ENCODE measurements at regions not wholly inside any gene's neighbourhood (a gene's known extent, or its start where the extent isn't known, plus 50 kb on each side); places are given as distances from the start of the nearest gene placed in this dataset.

DNA sequence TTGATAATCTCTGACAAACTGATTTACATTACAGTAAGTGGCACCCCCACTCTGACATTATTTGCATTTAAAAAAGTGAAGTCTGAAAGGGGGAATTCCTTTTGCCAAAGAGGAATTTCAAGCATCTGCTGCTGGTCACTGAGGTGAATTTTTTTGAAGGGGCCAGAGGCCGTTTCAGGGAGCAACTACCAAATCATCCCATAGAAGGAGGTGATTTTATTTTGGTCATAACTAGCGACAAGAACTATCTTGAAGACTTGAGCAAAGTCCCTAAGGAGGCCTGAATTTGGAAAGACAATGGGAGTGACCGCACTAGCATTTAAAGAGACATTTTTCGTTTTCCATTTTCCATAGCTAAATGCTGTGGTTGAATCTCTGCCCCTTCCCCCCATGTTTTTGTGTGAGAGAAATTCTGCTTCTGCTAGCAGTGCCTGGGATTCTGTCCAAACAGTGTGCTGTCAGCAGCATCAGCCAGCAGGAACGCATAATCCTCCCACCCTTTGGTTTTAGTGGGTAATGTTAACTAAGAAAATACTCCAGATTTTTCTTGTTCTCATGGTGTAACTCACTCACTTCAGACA lies 110.1 kb upstream of the MED14 start:
- TF ChIP-seq, protein P1, sequence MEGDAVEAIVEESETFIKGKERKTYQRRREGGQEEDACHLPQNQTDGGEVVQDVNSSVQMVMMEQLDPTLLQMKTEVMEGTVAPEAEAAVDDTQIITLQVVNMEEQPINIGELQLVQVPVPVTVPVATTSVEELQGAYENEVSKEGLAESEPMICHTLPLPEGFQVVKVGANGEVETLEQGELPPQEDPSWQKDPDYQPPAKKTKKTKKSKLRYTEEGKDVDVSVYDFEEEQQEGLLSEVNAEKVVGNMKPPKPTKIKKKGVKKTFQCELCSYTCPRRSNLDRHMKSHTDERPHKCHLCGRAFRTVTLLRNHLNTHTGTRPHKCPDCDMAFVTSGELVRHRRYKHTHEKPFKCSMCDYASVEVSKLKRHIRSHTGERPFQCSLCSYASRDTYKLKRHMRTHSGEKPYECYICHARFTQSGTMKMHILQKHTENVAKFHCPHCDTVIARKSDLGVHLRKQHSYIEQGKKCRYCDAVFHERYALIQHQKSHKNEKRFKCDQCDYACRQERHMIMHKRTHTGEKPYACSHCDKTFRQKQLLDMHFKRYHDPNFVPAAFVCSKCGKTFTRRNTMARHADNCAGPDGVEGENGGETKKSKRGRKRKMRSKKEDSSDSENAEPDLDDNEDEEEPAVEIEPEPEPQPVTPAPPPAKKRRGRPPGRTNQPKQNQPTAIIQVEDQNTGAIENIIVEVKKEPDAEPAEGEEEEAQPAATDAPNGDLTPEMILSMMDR (IDR thresholded peaks at IDR 0.05; ENCODE audit: low read depth, low read length), result no peak
- no peak overlapping the region for H3K4me3 ChIP-seq (ENCODE audit: low read depth, low read length)
- no peak for DNase-seq (ENCODE audit: low read depth)

DNA sequence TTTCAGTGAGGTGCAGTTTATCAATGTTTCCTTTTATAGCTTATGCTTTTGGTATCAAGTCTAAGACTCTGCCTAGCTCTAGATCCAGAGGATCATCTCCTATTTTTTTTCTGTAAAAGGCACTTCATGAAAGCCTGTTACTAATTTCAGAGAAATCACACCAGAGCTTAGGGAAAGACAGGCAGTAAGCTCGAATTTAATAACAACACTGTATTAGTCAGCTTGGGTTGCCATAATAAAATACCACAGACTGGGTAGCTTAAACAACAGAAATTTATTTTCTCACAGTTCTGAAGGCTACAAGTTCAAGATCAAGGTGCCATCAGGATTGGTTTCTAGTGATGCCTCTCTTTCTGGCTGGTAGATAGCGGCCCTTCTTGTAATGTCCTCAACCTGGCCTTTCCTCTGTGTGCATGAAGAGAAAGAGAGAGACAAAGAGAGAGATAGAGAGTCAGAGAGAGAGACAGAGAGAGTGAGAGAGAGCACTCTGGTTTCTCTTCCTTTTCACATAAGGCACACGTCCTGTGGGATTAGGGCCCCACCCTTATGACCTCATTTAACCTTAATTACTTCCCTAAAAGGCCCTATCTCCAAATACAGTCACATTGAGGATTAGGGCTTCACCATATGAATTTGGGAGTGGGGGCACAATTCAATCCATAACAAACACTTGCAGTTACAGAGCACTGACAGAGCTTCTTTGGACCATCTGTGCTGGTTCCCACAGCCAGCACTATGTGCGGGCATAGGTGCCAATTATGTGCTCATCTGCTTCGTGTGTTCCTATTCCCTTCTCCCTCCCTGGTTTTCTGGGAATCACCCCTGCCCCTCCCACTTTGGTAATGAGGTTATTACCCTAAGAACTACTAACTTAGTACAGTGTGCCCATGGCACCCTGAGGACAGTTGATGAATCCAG lies 114.8 kb upstream of the MED14 start:
- peak; percentile 25 for DNase-seq (ENCODE audit: low read depth)
- TF ChIP-seq, protein P2, sequence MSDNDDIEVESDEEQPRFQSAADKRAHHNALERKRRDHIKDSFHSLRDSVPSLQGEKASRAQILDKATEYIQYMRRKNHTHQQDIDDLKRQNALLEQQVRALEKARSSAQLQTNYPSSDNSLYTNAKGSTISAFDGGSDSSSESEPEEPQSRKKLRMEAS (IDR thresholded peaks at IDR 0.05; ENCODE audit: low read depth, low read length), result no peak
- no peak overlapping the region for H3K4me3 ChIP-seq (ENCODE audit: low read depth, low read length)

DNA sequence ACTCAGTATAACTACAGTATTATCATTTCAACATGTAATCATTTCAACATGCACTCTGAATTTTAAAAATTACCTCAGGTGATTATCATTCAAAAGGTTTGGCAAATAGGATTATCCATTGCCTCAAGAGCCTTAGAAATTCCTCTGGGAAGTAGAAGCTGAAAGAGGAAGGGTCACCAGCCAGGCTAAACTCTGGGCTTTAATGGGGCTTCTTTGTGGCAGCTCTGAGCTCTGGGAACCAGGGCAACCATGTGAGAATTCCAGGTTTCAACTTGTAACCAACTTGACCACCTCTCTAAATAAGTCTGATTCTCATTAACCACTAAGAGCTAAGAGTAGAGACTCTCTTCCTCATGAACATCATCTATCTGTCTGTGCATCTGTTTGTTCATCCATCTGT lies 117.2 kb upstream of the MED14 start:
- DNase-seq (ENCODE audit: low read depth), result no peak
- no peak overlapping the region for H3K4me3 ChIP-seq (ENCODE audit: low read depth, low read length)
- TF ChIP-seq, protein P1 (IDR thresholded peaks at IDR 0.05; ENCODE audit: low read depth, low read length), result no peak
- no peak for TF ChIP-seq MYC (IDR thresholded peaks at IDR 0.05; ENCODE audit: low read depth, low read length)
- TF ChIP-seq POLR2A (IDR thresholded peaks at IDR 0.05; ENCODE audit: extremely low read depth, insufficient read length), result no peak
- TF ChIP-seq, protein P2 (IDR thresholded peaks at IDR 0.05; ENCODE audit: low read depth, low read length), result no peak

DNA sequence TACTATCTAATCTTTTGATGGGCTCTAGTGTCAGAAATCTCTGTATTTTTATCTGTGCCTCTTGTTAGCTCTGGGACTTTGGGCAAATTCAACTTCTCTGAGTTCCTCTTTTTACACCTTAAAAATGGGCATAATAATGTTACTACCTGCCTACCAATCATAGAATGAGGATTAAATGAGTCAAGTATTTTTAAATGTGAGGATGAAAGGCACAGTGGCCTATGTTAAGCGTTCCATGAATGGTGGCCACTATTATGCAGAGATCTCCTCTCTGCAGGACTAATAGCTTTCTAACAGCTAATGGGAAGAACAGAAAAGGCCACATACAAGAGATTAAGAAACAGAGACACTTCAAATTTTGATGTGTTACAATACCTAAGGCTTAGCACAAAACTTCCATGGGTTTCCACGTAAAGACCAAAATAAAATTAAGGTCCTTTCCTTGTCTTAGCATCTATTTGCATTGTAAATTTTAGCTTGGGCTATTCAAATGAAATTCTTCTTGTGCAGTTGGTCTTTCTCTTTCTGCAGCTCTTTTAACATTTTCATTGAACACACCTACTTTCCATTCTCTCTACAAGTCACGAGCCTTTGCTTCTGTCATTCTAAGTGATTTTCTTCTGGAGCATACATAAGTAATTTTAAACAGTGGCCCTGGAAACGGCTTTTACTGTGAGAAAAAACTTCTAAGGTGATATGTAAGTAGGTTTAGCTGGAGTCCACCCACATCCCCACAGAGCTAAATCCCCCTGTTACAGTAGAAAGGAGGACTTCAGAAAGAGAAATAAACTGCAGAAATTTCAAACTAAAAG lies 117.9 kb upstream of the MED14 start:
- no peak for DNase-seq (ENCODE audit: low read depth)
- H3K4me3 ChIP-seq (ENCODE audit: low read depth, low read length), result no peak overlapping the region
- TF ChIP-seq, protein P2 (IDR thresholded peaks at IDR 0.05; ENCODE audit: low read depth, low read length), result no peak
- TF ChIP-seq, protein P1 (IDR thresholded peaks at IDR 0.05; ENCODE audit: low read depth, low read length), result no peak
- no peak for TF ChIP-seq MYC (IDR thresholded peaks at IDR 0.05; ENCODE audit: low read depth, low read length)
- no peak for TF ChIP-seq POLR2A (IDR thresholded peaks at IDR 0.05; ENCODE audit: extremely low read depth, insufficient read length)

DNA sequence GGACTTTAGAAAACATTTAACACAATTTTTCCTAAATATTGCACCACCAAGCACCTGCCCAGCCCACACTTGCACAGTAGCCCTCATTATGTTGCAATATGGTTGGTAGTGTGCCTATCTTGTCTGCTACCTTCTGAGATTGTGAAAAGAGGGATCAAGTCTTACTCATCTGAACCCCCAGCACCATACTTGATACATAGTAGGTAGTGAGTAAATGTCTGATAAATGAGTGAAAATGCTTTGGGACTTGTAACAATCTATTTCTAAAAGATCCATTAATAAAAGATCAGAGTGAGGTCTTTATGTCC lies 118.4 kb upstream of the MED14 start:
- TF ChIP-seq, protein P2 (IDR thresholded peaks at IDR 0.05; ENCODE audit: low read depth, low read length), result no peak
- no peak for TF ChIP-seq POLR2A (IDR thresholded peaks at IDR 0.05; ENCODE audit: extremely low read depth, insufficient read length)
- no peak for TF ChIP-seq MYC (IDR thresholded peaks at IDR 0.05; ENCODE audit: low read depth, low read length)
- TF ChIP-seq, protein P1 (IDR thresholded peaks at IDR 0.05; ENCODE audit: low read depth, low read length), result no peak
- H3K4me3 ChIP-seq (ENCODE audit: low read depth, low read length), result no peak overlapping the region

DNA sequence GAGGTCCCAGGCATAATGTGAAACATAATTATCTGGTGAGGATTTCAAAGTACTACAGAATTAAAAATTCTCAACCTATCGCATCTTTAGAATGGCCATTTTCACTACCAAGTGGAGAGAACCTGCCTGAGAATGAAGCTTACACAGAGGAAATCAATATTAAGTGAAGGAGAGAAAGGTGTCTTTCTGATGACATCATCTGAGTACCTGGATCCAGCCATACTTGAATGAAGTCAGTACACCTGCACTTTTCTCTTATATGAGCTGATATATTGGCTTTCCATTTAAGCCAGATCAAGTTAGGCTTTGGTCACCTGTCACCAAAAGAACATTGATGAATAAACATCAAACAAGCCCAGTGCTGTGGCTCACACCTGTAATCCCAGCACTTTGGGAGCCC lies 118.9 kb upstream of the MED14 start:
- no peak for TF ChIP-seq POLR2A (IDR thresholded peaks at IDR 0.05; ENCODE audit: extremely low read depth, insufficient read length)
- TF ChIP-seq MYC (IDR thresholded peaks at IDR 0.05; ENCODE audit: low read depth, low read length), result no peak
- TF ChIP-seq, protein P1 (IDR thresholded peaks at IDR 0.05; ENCODE audit: low read depth, low read length), result no peak
- TF ChIP-seq, protein P2 (IDR thresholded peaks at IDR 0.05; ENCODE audit: low read depth, low read length), result no peak
- H3K4me3 ChIP-seq (ENCODE audit: low read depth, low read length), result no peak overlapping the region
- DNase-seq (ENCODE audit: low read depth), result no peak

More for the DNA sequence above, 118.4 kb upstream of the MED14 start:
- DNase-seq (ENCODE audit: low read depth), result peak; percentile 7

Measured in NB4 (cell line).